OCI-LY3 (cell line): ENCODE measurements at regions not wholly inside any gene's neighbourhood (a gene's known extent, or its start where the extent isn't known, plus 50 kb on each side); places are given as distances from the start of the nearest gene placed in this dataset.

Source experiments
- EZH2phosphoT487 ChIP-seq: fragments of 200-600 bp; shearing (Covaris generic); IDR thresholded peaks from 2 replicates; pipeline ENCODE4 v1.6.1; 2018; ENCODE audit warnings: antibody characterized with exemption, mixed run types, low read depth
- TF ChIP-seq, protein P1 (sequence below): fragments of 200-600, 300-600 bp; sonication (generic); IDR thresholded peaks from 2 replicates; pipeline ENCODE4 v1.5.1; 2014; ENCODE audit warnings: antibody characterized with exemption, low read length, low read depth

DNA sequence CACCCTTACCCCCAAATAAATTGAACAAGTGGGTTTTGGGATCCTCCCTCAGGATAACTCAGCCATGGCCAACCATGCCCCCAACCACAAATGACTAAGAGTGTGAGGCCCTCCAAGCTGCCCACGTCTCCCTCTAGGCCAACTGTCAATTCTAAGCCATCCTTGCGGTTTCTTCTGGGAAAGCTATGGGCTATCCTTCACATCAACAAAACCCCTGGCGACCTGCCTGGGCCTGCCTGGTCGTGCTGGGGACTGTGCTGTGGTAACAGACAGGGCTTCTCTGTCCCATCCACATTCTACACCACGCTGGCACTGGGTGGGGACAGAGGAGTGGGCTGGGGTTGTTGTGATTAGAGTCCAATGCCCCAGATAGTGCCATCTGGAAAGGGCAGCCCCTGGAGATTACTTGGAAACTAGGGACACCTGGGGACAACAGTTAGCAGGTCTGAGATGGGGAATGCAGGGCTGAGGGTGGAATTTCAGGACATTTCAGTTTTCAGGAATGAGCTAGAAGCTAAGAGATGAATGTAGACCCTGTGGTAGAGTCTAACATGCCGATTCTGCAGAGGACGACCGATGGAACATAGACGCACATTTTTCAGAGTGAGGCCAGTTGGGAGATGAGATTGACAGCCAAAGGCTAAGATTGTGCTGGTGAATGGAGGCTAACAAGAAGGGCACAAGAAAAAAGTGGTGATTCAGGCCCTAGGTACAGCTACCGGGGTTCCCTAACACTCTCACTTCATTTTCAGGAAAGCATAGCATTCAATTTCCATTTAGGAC is 131.9 kb downstream of the RASSF10 start:
- TF ChIP-seq, protein P1, sequence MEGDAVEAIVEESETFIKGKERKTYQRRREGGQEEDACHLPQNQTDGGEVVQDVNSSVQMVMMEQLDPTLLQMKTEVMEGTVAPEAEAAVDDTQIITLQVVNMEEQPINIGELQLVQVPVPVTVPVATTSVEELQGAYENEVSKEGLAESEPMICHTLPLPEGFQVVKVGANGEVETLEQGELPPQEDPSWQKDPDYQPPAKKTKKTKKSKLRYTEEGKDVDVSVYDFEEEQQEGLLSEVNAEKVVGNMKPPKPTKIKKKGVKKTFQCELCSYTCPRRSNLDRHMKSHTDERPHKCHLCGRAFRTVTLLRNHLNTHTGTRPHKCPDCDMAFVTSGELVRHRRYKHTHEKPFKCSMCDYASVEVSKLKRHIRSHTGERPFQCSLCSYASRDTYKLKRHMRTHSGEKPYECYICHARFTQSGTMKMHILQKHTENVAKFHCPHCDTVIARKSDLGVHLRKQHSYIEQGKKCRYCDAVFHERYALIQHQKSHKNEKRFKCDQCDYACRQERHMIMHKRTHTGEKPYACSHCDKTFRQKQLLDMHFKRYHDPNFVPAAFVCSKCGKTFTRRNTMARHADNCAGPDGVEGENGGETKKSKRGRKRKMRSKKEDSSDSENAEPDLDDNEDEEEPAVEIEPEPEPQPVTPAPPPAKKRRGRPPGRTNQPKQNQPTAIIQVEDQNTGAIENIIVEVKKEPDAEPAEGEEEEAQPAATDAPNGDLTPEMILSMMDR, result no peak
- no peak for TF ChIP-seq EZH2phosphoT487
